ENCODE measurements at regions not wholly inside any gene's neighbourhood (a gene's known extent, or its start where the extent isn't known, plus 50 kb on each side); places are given as distances from the start of the nearest gene placed in this dataset.

- TF ChIP-seq POLR2AphosphoS5 (IDR thresholded peaks at IDR 0.05) = no peak
- TF ChIP-seq, protein P1, sequence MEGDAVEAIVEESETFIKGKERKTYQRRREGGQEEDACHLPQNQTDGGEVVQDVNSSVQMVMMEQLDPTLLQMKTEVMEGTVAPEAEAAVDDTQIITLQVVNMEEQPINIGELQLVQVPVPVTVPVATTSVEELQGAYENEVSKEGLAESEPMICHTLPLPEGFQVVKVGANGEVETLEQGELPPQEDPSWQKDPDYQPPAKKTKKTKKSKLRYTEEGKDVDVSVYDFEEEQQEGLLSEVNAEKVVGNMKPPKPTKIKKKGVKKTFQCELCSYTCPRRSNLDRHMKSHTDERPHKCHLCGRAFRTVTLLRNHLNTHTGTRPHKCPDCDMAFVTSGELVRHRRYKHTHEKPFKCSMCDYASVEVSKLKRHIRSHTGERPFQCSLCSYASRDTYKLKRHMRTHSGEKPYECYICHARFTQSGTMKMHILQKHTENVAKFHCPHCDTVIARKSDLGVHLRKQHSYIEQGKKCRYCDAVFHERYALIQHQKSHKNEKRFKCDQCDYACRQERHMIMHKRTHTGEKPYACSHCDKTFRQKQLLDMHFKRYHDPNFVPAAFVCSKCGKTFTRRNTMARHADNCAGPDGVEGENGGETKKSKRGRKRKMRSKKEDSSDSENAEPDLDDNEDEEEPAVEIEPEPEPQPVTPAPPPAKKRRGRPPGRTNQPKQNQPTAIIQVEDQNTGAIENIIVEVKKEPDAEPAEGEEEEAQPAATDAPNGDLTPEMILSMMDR (IDR thresholded peaks at IDR 0.05) = peak in 2 of 3 donors; percentile 35 to 56
Observed at GRCh38 chr6:168132531-168133167, 53.6 kb upstream of the FRMD1 start.
